Panc1 (cell line): ENCODE measurements at regions not wholly inside any gene's neighbourhood (a gene's known extent, or its start where the extent isn't known, plus 50 kb on each side); places are given as distances from the start of the nearest gene placed in this dataset.

Source experiments
- ATAC-seq: fragments of 200-7000 bp; cut with Tn5 transposase; 2 replicates; pipeline ENCODE4 v1.9.1; 2020; ENCODE audit warnings: mild to moderate bottlenecking, moderate library complexity
- BruUV-seq: library from RNA; stranded (reverse); fragments of 400-500 nt; replicated peaks from 2 replicates; lab custom pipeline; 2021; lab: Mats Ljungman, UMichigan
- CTCF ChIA-PET: fragments of 300-600 bp; sonication (Branson Sonifier 250); formaldehyde crosslinking; loops from one replicate; lab custom pipeline; 2022; ENCODE audit warnings: antibody characterized with exemption; lab: Charles Lee
- POLR2A ChIA-PET: fragments of 300-600 bp; sonication (Branson Sonifier 250); formaldehyde crosslinking; loops from one replicate; lab custom pipeline; 2022; ENCODE audit warnings: antibody characterized with exemption; lab: Charles Lee
- DNase-seq: peaks from one replicate; pipeline ENCODE4 v3.0.0-alpha.2; 2010; ENCODE audit warnings: low read depth, low spot score
- H3K27ac ChIP-seq: 2 replicates; pipeline ENCODE4 v1.5.1; 2011; ENCODE audit warnings: mild to moderate bottlenecking, low read length, inconsistent platforms
- H3K27me3 ChIP-seq: fragments of 200-500 bp; sonication (Bioruptor generic); 2 replicates; pipeline ENCODE4 v1.6.0; 2014; ENCODE audit warnings: low read length, inconsistent platforms; ENCODE audit not compliant: control insufficient read depth, insufficient read depth
- H3K36me3 ChIP-seq: fragments of 200-500 bp; sonication (Bioruptor generic); 2 replicates; pipeline ENCODE4 v1.5.1; 2014; ENCODE audit warnings: inconsistent platforms, mild to moderate bottlenecking, low read length, moderate library complexity; ENCODE audit not compliant: control insufficient read depth, insufficient read depth
- H3K4me1 ChIP-seq: 2 replicates; pipeline ENCODE4 v1.5.1; 2011; ENCODE audit warnings: inconsistent platforms, mild to moderate bottlenecking, low read length, moderate library complexity; ENCODE audit not compliant: control insufficient read depth, insufficient read depth
- H3K4me3 ChIP-seq, 2 experiments: 2 replicates each; pipeline ENCODE4 v1.5.1; 2011 to 2012; ENCODE audit warnings: low read depth in 2 of 2, low read length in 2 of 2, mild to moderate bottlenecking in 2 of 2, inconsistent platforms in 1 of 2, moderate library complexity in 1 of 2
- H3K9me3 ChIP-seq: fragments of 200-500 bp; sonication (Bioruptor generic); 2 replicates; pipeline ENCODE4 v1.5.1; 2014; ENCODE audit warnings: low read depth, mild to moderate bottlenecking, inconsistent platforms, low read length, moderate library complexity; ENCODE audit not compliant: control insufficient read depth, insufficient read depth
- CTCF ChIP-seq: fragments of 450-650 bp; IDR thresholded peaks from 2 replicates; pipeline ENCODE4 v1.5.1; 2017; ENCODE audit warnings: mild to moderate bottlenecking
- POLR2AphosphoS5 ChIP-seq: IDR thresholded peaks from 2 replicates; pipeline ENCODE4 v1.6.1; 2012; ENCODE audit warnings: mild to moderate bottlenecking, low read depth, low read length, moderate library complexity
- SIN3A ChIP-seq: IDR thresholded peaks from 2 replicates; pipeline ENCODE4 v1.6.1; 2012; ENCODE audit warnings: low read depth, mild to moderate bottlenecking, low read length, moderate library complexity, borderline replicate concordance; ENCODE audit not compliant: insufficient read depth
- TCF7L2 ChIP-seq: IDR thresholded peaks from 2 replicates; pipeline ENCODE4 v1.6.1; 2011; ENCODE audit warnings: mild to moderate bottlenecking, low read depth, low read length, inconsistent platforms
- in situ Hi-C: cut with HindIII; loops from 2 replicates; pipeline ENCODE4 v1.10.0; 2016; ENCODE audit warnings: low sequenced_read_pairs, low pct_unique_long_range_greater_than_20kb
- intact Hi-C: fragments of 100-400 bp; cut with micrococcal nuclease; formaldehyde crosslinking; loops from one replicate; pipeline ENCODE4 v1.10.0; 2022; ENCODE audit not compliant: unreplicated experiment
- TF ChIP-seq, protein P1 (sequence below), 2 experiments: IDR thresholded peaks; 2 replicates each; pipeline ENCODE4 v1.6.1; 2011 to 2012; ENCODE audit warnings: low read depth in 2 of 2, control low read depth in 1 of 2, low read length in 1 of 2, mild to moderate bottlenecking in 1 of 2, moderate library complexity in 1 of 2; ENCODE audit not compliant: insufficient read depth in 1 of 2

DNA sequence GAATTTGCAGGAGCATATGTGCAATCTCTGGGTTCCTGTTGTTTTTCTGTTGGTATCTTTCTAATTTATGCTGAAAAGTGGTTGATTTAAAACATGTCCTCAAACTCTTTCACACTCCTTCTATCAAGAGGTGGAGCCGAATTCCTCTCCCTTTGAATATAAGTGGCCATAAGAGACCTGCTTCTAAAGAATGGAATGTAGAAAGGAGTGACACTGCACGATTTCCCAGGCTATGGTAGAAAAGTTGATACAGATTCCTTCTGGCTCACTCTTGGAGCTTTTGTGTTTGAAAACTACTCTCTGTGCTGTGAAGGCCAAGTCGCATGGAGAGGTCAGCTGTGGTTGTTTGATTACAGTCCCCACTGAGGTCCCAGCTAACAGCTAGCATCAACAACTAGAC lies 613.2 kb downstream of the ETNK1 start:
- H3K9me3 ChIP-seq = no peaks in the 10 kb centered on the region
- no peak for DNase-seq
- H3K27ac ChIP-seq = no peak overlapping the region
- ChIA-PET POLR2A (no interaction called here), CTCF (no interaction called here)
- H3K4me3 ChIP-seq = no peak overlapping the region
- in situ Hi-C loops (no loop called here), intact Hi-C loops (no loop called here)
- BruUV-seq = no TSS peak
- ATAC-seq = no peak
- TF ChIP-seq POLR2AphosphoS5 = no peak
- no peak for TF ChIP-seq SIN3A
- TF ChIP-seq TCF7L2 = no peak
- TF ChIP-seq, protein P1, sequence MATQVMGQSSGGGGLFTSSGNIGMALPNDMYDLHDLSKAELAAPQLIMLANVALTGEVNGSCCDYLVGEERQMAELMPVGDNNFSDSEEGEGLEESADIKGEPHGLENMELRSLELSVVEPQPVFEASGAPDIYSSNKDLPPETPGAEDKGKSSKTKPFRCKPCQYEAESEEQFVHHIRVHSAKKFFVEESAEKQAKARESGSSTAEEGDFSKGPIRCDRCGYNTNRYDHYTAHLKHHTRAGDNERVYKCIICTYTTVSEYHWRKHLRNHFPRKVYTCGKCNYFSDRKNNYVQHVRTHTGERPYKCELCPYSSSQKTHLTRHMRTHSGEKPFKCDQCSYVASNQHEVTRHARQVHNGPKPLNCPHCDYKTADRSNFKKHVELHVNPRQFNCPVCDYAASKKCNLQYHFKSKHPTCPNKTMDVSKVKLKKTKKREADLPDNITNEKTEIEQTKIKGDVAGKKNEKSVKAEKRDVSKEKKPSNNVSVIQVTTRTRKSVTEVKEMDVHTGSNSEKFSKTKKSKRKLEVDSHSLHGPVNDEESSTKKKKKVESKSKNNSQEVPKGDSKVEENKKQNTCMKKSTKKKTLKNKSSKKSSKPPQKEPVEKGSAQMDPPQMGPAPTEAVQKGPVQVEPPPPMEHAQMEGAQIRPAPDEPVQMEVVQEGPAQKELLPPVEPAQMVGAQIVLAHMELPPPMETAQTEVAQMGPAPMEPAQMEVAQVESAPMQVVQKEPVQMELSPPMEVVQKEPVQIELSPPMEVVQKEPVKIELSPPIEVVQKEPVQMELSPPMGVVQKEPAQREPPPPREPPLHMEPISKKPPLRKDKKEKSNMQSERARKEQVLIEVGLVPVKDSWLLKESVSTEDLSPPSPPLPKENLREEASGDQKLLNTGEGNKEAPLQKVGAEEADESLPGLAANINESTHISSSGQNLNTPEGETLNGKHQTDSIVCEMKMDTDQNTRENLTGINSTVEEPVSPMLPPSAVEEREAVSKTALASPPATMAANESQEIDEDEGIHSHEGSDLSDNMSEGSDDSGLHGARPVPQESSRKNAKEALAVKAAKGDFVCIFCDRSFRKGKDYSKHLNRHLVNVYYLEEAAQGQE (IDR thresholded peaks at IDR 0.05; ENCODE audit: insufficient read depth in 1 of 2, low read depth in 2 of 2, low read length in 1 of 2) = no peak
- TF ChIP-seq CTCF = no peak
- H3K27me3 ChIP-seq = no peaks in the 10 kb centered on the region
- H3K36me3 ChIP-seq = no peaks in the 10 kb centered on the region; the same call in 1 of the 2 replicates
- H3K4me1 ChIP-seq = no peaks in the 10 kb centered on the region

DNA sequence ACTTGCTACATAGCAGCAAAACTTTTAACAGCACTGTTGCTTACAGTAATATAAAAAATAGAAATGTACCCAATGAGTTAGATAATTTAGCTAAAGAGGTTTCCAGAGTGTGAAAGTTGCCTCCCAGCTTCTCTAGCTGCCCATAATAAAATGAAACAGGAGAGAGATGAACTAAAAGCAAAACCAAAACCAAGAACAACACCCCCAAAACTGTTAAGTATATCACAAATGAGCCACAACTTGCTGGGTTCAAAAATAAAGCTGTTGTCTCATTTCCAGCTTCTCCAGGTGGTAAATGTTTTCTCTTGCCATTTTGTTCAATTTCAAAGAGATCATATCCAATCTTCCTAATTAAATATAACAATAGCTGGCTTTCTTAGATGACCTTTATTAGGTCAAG lies 614.0 kb downstream of the ETNK1 start:
- POLR2A ChIA-PET = no interaction called here
- in situ Hi-C loops = no loop called here
- Histone ChIP-seq H3K4me1 (no peaks in the 10 kb centered on the region), H3K27me3 (no peaks in the 10 kb centered on the region), H3K27ac (no peak overlapping the region), H3K36me3 (no peaks in the 10 kb centered on the region; the same call in 1 of the 2 replicates), H3K9me3 (no peaks in the 10 kb centered on the region), H3K4me3 (no peak overlapping the region)
- intact Hi-C loops = no loop called here
- DNase-seq = no peak
- CTCF ChIA-PET = no interaction called here
- no peak for ATAC-seq
- BruUV-seq = no TSS peak
- no peak for TF ChIP-seq POLR2AphosphoS5
- TF ChIP-seq CTCF = no peak
- no peak for TF ChIP-seq TCF7L2
